HEK293 (cell line): ENCODE measurements at regions not wholly inside any gene's neighbourhood (a gene's known extent, or its start where the extent isn't known, plus 50 kb on each side); places are given as distances from the start of the nearest gene placed in this dataset.

Experiments used
- CTCF ChIA-PET: fragments of 350-600 bp; formaldehyde crosslinking; extraction: SDS; loops from one replicate; lab custom pipeline; 2021; ENCODE audit warnings: antibody characterized with exemption; lab: Yijun Ruan, JAX
- POLR2A ChIA-PET: fragments of 300-600 bp; formaldehyde crosslinking; extraction: SDS; loops from one replicate; lab custom pipeline; 2020; ENCODE audit warnings: antibody characterized with exemption, inconsistent platforms; lab: Yijun Ruan, JAX
- H3K27ac ChIP-seq: fragments of 200-500 bp; sonication (Bioruptor generic); 2 replicates; pipeline ENCODE4 v1.5.1; 2014; ENCODE audit warnings: low read depth, low read length, control low read depth, inconsistent platforms; ENCODE audit errors: extremely low read depth
- H3K36me3 ChIP-seq, 2 experiments: fragments of 200-500 bp in 1 of 2; sonication (Bioruptor generic) in 1 of 2; 1 replicate in 1 of 2; 2 replicates in 1 of 2; pipeline ENCODE4 v1.5.1; 2014 to 2017; ENCODE audit warnings: inconsistent platforms in 2 of 2, low read length in 2 of 2; ENCODE audit not compliant: control insufficient read depth in 2 of 2, insufficient read depth in 1 of 2
- H3K4me1 ChIP-seq: fragments of 200-500 bp; sonication (Bioruptor generic); 2 replicates; pipeline ENCODE4 v1.5.1; 2014; ENCODE audit warnings: mild to moderate bottlenecking, low read length, inconsistent platforms; ENCODE audit not compliant: control insufficient read depth, insufficient read depth
- H3K4me3 ChIP-seq: 2 replicates; pipeline ENCODE4 v1.5.1; 2011; ENCODE audit warnings: low read depth, mild to moderate bottlenecking, control low read depth, low read length, moderate library complexity
- H3K9me3 ChIP-seq: fragments of 200-500 bp; sonication (Bioruptor generic); 2 replicates; pipeline ENCODE4 v1.5.1; 2014; ENCODE audit warnings: low read depth, low read length, inconsistent platforms; ENCODE audit not compliant: control insufficient read depth, insufficient read depth
- HOXC10 ChIP-seq: sonication (generic); formaldehyde crosslinking; IDR thresholded peaks from 2 replicates; pipeline ENCODE4 v1.8.1; 2023; ENCODE audit warnings: mild to moderate bottlenecking, missing genetic modification reagents
- KLF16 ChIP-seq: fragments of 450-650 bp; formaldehyde crosslinking; IDR thresholded peaks from 2 replicates; pipeline ENCODE4 v1.5.1; 2017; ENCODE audit warnings: missing biosample characterization, missing genetic modification characterization
- MYNN ChIP-seq: fragments of 450-650 bp; formaldehyde crosslinking; IDR thresholded peaks from 2 replicates; pipeline ENCODE4 v1.5.1; 2016; ENCODE audit warnings: missing biosample characterization, missing genetic modification characterization, borderline replicate concordance
- SCRT2 ChIP-seq: fragments of 450-650 bp; formaldehyde crosslinking; IDR thresholded peaks from 2 replicates; pipeline ENCODE4 v1.5.1; 2016; ENCODE audit warnings: missing biosample characterization, missing genetic modification characterization
- ZNF157 ChIP-seq: fragments of 450-650 bp; formaldehyde crosslinking; IDR thresholded peaks from 2 replicates; pipeline ENCODE4 v1.5.1; 2016; ENCODE audit warnings: missing biosample characterization, missing genetic modification characterization
- ZNF248 ChIP-seq: fragments of 450-650 bp; formaldehyde crosslinking; IDR thresholded peaks from 2 replicates; pipeline ENCODE4 v1.5.1; 2017; ENCODE audit warnings: missing biosample characterization, missing genetic modification characterization
- ZNF426 ChIP-seq: fragments of 450-650 bp; formaldehyde crosslinking; IDR thresholded peaks from 2 replicates; pipeline ENCODE4 v1.5.1; 2017; ENCODE audit warnings: missing biosample characterization, missing genetic modification characterization, mild to moderate bottlenecking, inconsistent platforms, moderate library complexity
- ZNF510 ChIP-seq: fragments of 450-650 bp; formaldehyde crosslinking; IDR thresholded peaks from 2 replicates; pipeline ENCODE4 v1.5.1; 2018; ENCODE audit warnings: mild to moderate bottlenecking, missing genetic modification characterization, missing biosample characterization; ENCODE audit not compliant: insufficient replicate concordance
- ZNF514 ChIP-seq: fragments of 450-650 bp; formaldehyde crosslinking; IDR thresholded peaks from 2 replicates; pipeline ENCODE4 v1.5.1; 2016; ENCODE audit warnings: missing biosample characterization, missing genetic modification characterization
- ZNF548 ChIP-seq: fragments of 450-650 bp; formaldehyde crosslinking; IDR thresholded peaks from 2 replicates; pipeline ENCODE4 v1.5.1; 2016; ENCODE audit warnings: missing biosample characterization, missing genetic modification characterization
- ZNF558 ChIP-seq: fragments of 450-650 bp; formaldehyde crosslinking; IDR thresholded peaks from 2 replicates; pipeline ENCODE4 v1.5.1; 2016; ENCODE audit warnings: missing biosample characterization, missing genetic modification characterization
- ZNF561 ChIP-seq: fragments of 450-650 bp; IDR thresholded peaks from 2 replicates; pipeline ENCODE4 v1.5.1; 2018; ENCODE audit warnings: missing biosample characterization, missing genetic modification characterization, borderline replicate concordance
- TF ChIP-seq, protein P1 (sequence below): fragments of 450-650 bp; formaldehyde crosslinking; conservative IDR thresholded peaks from 2 replicates; pipeline ENCODE4 v1.5.1; 2016; ENCODE audit warnings: low read depth, missing biosample characterization, missing genetic modification characterization
- TF ChIP-seq, protein P2 (sequence below): fragments of 450-650 bp; formaldehyde crosslinking; IDR thresholded peaks from 2 replicates; pipeline ENCODE4 v1.5.1; 2016; ENCODE audit warnings: missing biosample characterization, missing genetic modification characterization
- TF ChIP-seq, protein P3 (sequence below): fragments of 450-650 bp; formaldehyde crosslinking; optimal IDR thresholded peaks from 2 replicates; pipeline ENCODE3; 2016; ENCODE audit warnings: missing biosample characterization, mild to moderate bottlenecking, missing genetic modification characterization
- TF ChIP-seq, protein P4 (sequence below): fragments of 450-650 bp; formaldehyde crosslinking; IDR thresholded peaks from 2 replicates; pipeline ENCODE4 v1.5.1; 2016; ENCODE audit warnings: missing biosample characterization, missing genetic modification characterization, low read depth

DNA sequence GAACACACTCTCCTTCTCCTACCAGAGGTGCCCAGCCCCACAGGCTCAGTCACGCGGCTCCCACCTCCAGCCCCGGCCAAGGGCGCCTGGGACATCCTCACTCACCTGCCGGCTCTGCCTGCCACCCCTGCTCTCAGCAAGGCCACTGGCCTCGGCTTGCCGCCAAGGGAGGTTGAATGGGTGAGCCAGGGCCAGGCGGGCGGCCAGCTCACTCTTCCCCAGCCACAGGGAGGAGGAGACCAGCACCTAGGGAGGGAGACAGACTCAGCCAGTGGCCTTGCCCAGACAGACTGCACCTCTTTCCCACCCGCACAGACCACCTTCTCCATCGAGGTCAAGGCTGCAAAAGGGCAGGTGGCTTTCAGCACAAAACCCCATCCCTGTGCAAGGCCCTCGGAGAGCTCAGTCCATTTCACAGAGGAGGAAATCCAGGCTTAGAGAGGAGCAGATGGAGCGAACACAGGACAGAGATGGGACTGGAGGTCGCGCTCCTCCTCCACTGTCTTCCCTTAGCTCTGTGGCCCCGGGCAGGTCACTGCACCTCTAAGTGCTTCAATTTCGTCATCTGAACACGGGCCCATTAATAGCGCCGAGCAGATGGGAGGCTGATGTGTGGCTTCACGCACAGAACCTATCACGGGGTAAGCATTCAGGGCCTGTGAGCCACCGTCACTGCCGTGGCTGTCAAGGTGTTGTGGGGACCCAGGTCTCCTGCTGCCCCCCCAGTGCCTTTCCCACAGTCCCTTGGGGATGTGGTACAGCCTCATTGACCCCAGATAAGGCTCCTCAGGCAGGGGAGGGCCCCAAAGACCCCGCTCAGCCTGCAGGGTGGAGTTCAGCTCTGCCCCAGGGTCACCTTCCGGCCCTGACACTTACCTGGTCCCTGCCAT lies 56.1 kb downstream of the RMI2 start:
- CTCF ChIA-PET = interaction anchor here (0.6 to 1.5 kb wide), 8 partner anchors 8 to 437 kb away, joined by 3 to 6 read pairs (median 4); partner anchors contain the start of gene TXNDC11
- H3K4me1 ChIP-seq = no peaks in the 10 kb centered on the region
- H3K4me3 ChIP-seq = no peak overlapping the region
- H3K9me3 ChIP-seq = no peaks in the 10 kb centered on the region
- H3K27ac ChIP-seq = no peak overlapping the region
- TF ChIP-seq, protein P1, sequence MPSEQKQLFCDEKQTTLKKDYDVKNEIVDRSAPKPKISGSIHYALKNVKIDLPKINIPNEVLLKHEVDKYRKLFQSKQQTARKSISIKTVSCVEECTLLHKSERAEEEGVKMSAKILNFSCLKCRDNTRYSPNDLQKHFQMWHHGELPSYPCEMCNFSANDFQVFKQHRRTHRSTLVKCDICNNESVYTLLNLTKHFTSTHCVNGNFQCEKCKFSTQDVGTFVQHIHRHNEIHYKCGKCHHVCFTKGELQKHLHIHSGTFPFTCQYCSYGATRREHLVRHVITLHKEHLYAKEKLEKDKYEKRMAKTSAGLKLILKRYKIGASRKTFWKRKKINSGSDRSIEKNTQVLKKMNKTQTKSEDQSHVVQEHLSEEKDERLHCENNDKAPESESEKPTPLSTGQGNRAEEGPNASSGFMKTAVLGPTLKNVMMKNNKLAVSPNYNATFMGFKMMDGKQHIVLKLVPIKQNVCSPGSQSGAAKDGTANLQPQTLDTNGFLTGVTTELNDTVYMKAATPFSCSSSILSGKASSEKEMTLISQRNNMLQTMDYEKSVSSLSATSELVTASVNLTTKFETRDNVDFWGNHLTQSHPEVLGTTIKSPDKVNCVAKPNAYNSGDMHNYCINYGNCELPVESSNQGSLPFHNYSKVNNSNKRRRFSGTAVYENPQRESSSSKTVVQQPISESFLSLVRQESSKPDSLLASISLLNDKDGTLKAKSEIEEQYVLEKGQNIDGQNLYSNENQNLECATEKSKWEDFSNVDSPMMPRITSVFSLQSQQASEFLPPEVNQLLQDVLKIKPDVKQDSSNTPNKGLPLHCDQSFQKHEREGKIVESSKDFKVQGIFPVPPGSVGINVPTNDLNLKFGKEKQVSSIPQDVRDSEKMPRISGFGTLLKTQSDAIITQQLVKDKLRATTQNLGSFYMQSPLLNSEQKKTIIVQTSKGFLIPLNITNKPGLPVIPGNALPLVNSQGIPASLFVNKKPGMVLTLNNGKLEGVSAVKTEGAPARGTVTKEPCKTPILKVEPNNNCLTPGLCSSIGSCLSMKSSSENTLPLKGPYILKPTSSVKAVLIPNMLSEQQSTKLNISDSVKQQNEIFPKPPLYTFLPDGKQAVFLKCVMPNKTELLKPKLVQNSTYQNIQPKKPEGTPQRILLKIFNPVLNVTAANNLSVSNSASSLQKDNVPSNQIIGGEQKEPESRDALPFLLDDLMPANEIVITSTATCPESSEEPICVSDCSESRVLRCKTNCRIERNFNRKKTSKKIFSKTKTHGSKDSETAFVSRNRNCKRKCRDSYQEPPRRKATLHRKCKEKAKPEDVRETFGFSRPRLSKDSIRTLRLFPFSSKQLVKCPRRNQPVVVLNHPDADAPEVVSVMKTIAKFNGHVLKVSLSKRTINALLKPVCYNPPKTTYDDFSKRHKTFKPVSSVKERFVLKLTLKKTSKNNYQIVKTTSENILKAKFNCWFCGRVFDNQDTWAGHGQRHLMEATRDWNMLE = no peak
- no peak for TF ChIP-seq HOXC10 (CRISPR knock-in tag)
- no peak for TF ChIP-seq ZNF248 (tag by site-specific recombination)
- TF ChIP-seq, protein P2, sequence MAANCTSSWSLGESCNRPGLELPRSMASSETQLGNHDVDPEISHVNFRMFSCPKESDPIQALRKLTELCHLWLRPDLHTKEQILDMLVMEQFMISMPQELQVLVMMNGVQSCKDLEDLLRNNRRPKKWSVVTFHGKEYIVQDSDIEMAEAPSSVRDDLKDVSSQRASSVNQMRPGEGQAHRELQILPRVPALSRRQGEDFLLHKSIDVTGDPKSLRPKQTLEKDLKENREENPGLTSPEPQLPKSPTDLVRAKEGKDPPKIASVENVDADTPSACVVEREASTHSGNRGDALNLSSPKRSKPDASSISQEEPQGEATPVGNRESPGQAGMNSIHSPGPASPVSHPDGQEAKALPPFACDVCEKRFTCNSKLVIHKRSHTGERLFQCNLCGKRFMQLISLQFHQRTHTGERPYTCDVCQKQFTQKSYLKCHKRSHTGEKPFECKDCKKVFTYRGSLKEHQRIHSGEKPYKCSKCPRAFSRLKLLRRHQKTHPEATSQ (tag by site-specific recombination) = no peak
- TF ChIP-seq, protein P3, sequence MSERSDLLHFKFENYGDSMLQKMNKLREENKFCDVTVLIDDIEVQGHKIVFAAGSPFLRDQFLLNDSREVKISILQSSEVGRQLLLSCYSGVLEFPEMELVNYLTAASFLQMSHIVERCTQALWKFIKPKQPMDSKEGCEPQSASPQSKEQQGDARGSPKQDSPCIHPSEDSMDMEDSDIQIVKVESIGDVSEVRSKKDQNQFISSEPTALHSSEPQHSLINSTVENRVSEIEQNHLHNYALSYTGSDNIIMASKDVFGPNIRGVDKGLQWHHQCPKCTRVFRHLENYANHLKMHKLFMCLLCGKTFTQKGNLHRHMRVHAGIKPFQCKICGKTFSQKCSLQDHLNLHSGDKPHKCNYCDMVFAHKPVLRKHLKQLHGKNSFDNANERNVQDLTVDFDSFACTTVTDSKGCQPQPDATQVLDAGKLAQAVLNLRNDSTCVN = no peak
- no peak for TF ChIP-seq ZNF510 (tag by site-specific recombination)
- TF ChIP-seq, protein P4, sequence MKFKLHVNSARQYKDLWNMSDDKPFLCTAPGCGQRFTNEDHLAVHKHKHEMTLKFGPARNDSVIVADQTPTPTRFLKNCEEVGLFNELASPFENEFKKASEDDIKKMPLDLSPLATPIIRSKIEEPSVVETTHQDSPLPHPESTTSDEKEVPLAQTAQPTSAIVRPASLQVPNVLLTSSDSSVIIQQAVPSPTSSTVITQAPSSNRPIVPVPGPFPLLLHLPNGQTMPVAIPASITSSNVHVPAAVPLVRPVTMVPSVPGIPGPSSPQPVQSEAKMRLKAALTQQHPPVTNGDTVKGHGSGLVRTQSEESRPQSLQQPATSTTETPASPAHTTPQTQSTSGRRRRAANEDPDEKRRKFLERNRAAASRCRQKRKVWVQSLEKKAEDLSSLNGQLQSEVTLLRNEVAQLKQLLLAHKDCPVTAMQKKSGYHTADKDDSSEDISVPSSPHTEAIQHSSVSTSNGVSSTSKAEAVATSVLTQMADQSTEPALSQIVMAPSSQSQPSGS (tag by site-specific recombination) = no peak
- TF ChIP-seq KLF16 (tag by site-specific recombination) = no peak
- POLR2A ChIA-PET = interaction anchor here (0.5 kb wide), 1 partner anchor 131 kb away, joined by 4 read pairs; no protein-coding TSS in a partner anchor
- H3K36me3 ChIP-seq = no peaks in the 10 kb centered on the region

DNA sequence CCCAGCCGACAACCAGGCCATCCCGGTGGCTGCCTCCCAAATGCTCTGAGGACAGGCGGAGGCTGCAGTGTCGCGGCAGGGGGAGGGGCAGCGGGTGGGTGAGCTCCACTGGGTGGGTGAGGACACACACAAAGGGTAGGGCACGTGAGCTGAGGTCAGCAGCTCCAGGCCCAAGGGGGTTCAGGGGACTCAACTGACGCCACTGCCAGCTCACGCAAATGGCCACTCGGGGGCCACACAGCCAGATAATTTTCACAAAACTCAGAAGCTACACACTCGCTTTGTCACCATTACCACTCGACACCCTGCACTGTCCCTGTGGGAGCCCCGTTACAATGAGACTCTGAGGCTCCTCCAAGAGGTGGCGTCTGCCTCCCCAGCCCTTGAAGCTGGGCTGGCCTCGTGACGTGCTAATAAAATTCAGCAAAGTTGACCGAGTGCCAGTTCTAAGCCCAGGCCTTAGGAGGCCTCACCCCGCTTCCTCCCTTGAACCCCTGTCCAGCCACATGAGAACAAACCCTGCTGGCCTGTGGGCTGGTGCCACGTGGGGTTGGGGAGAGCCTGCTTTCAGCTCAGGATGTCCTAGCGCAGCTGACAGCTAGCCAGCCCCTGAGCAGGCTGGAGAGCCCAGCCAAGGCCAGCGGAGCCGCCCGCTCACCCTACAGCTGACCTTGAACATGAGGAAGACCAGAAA lies 56.9 kb downstream of the RMI2 start:
- CTCF ChIA-PET = interaction anchor here (0.6 to 1.5 kb wide), 6 partner anchors 16 to 448 kb away, joined by 3 to 6 read pairs (median 6); no protein-coding TSS in a partner anchor
- POLR2A ChIA-PET = no interaction called here

More for the DNA sequence above, 56.9 kb downstream of the RMI2 start:
- Histone ChIP-seq H3K4me1 (no peaks in the 10 kb centered on the region), H3K27ac (no peak overlapping the region), H3K36me3 (no peaks in the 10 kb centered on the region), H3K9me3 (no peaks in the 10 kb centered on the region), H3K4me3 (no peak overlapping the region)
- no peak for TF ChIP-seq MYNN
- TF ChIP-seq ZNF248 (tag by site-specific recombination) = no peak
- TF ChIP-seq ZNF426 (tag by site-specific recombination) = no peak
- no peak for TF ChIP-seq ZNF157
- no peak for TF ChIP-seq ZNF561 (tag by site-specific recombination)
- TF ChIP-seq ZNF548 = no peak
- TF ChIP-seq ZNF514 = no peak
- TF ChIP-seq ZNF558 (tag by site-specific recombination) = no peak
- no peak for TF ChIP-seq SCRT2
